ENCODE measurements at regions not wholly inside any gene's neighbourhood (a gene's known extent, or its start where the extent isn't known, plus 50 kb on each side); places are given as distances from the start of the nearest gene placed in this dataset.

GRCh38 chr14:54216827-54217226 lies 180.0 kb upstream of the CDKN3 start:
- no peak for DNase-seq

DNA sequence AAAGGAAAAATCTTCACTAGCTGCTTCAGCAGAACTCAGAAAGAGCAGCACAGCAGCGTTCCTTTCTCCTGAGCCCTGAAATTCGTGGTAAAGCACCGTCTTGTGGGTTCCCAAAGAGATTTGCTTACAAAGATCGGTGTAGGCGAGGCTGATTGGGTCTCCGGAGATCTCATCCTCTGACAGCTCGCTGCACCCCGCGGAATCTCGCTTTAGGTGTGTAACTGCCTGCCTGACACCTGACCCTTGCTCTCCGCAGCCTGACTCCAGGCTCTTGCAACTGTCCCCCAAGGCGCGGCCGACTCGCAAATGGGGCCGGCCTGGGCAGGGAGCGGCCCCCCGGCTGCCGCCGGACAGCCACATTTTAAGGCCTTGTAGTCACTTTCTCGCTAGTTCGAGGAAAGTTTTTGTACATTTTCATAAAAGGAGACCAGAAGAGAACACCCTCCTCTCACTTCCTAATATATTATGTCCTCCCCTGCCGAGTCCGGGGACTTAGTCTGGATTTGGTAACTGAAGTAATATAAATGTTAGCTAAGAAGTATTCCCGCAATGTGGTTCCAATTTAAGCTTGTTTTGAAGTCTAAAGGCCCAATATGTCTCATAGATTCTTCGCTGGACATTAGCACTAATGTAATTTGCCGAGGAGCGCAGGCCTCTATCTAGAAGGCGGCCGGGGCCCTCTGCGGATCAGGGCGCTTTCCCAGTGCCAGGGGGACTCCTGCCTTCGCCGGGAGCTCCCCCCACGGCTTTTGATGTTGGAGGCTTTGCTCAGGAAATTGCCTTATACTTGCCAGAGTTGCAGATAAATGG lies 177.3 kb upstream of the CDKN3 start:
- no peak for DNase-seq

DNA sequence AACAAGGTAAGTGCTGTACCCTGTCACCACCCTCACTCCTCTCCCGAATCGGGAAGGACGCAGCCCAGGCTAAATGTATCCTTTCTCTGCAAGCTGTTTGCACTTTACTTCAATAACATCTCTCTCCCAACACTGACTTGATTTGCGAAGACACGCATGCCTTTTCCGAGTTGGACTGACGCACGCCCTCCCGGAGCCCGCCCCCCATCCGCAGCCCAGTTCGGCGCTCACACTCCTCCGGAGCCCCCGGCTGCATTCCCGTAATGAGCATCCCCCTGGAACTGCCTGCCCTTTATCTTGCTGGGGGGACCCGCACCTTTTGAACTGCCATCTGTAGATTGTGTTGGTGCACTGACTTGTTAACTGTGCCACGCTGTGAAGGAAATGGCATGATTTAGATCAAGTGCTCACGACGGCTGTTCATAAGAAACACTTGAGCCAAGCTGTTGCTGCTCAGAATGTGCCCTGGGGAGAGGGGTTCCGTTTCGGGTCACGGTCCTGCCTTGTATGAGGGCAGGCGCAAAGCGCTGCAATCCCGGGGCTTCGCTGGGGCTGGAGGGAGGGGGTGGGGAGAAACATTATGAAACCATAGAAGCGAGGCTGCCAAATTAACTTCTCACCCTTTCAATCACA lies 176.6 kb upstream of the CDKN3 start:
- DNase-seq: no peak

GRCh38 chr14:54220704-54221431 lies 175.9 kb upstream of the CDKN3 start:
- DNase-seq: no peak

DNA sequence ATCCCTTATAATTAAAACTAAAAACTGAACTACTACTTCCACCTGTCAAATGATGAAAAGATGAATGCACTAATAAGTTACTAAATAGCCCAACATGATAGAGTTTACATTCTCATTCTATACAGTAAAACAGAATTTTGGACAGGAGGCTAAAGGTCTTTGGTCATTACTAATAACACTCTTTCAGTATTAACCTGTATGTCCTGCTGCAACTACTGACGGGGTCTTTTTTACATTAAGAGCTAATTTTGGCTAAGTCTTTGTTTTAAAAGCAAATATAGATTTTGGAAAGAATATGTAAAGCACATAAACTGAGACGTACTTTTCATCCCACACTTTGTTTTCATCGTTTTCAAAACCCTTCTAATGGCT lies 175.4 kb upstream of the CDKN3 start:
- DNase-seq: no peak

GRCh38 chr14:54221971-54222370 lies 174.8 kb upstream of the CDKN3 start:
- no peak for DNase-seq

GRCh38 chr14:54223831-54224402 lies 172.9 kb upstream of the CDKN3 start:
- no peak for DNase-seq

- DNase-seq: no peak
Measured at GRCh38 chr14:54225457-54226060, 171.2 kb upstream of the CDKN3 start.

- DNase-seq: no peak
Measured at GRCh38 chr14:54226103-54226502, 170.7 kb upstream of the CDKN3 start.

GRCh38 chr14:54226558-54226957 lies 170.2 kb upstream of the CDKN3 start:
- no peak for DNase-seq

DNA sequence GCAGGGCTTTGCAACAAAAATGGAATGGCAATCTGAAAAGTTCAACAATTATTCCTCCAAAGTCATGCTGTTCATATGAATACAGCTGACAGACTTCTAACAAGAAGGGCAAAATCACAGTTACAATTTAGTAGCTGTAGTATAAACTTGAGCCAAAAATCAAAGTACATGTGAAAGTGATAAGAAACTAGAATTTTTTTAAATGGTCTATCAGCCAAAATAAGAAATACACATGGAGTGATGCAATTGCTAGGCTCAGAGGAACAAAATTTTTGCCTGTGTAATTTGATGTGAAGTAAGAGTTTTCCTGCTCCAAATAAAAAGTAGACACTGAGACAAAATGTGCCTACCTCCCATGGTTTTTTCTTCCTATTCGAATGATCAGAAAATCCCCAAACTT lies 167.7 kb upstream of the CDKN3 start:
- no peak for DNase-seq

- DNase-seq: no peak
Measured at GRCh38 chr14:54230645-54231044, 166.2 kb upstream of the CDKN3 start.

GRCh38 chr14:54232735-54233134 lies 164.1 kb upstream of the CDKN3 start:
- DNase-seq: no peak

DNA sequence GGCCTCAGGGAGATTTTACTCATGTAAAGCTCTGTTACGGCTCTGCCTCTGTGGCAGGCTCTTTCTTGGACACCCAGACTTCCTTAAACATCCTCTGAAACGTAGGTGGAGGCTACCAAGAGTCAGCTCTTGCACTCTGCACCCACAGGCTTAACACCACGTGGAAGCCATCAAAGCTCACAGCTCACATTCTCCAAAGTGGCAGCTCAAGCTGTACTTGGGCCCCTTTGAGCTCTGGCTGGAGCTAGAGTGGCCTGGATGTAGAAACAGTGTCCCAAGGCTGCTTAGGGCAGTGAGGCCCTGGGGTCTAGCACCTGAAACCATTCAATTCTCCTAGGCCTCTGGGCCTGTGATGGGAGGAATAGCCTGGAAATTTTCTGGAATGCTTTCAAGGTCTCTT lies 155.3 kb upstream of the CDKN3 start:
- no peak for DNase-seq

DNA sequence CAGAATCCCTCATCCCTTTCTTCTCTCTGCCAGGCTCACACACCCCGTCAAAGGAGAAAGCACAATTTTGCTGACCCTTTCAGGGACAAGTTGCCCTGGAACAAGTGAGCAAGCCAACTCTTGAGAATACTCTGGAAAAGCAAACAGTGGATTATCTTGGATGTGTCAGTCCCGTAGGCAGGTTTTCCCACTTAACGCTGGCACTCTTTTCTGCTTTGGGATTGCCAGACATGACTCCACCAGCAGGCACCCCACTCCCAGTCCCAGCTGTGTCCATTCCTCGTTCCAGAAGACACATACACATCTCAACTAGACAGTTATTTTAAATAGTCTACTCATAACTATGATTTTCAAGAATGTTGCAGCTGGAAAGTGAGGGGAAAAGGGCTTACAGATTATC lies 145.5 kb upstream of the CDKN3 start:
- no peak for DNase-seq

GRCh38 chr14:54252072-54252730 lies 144.6 kb upstream of the CDKN3 start:
- no peak for DNase-seq

DNA sequence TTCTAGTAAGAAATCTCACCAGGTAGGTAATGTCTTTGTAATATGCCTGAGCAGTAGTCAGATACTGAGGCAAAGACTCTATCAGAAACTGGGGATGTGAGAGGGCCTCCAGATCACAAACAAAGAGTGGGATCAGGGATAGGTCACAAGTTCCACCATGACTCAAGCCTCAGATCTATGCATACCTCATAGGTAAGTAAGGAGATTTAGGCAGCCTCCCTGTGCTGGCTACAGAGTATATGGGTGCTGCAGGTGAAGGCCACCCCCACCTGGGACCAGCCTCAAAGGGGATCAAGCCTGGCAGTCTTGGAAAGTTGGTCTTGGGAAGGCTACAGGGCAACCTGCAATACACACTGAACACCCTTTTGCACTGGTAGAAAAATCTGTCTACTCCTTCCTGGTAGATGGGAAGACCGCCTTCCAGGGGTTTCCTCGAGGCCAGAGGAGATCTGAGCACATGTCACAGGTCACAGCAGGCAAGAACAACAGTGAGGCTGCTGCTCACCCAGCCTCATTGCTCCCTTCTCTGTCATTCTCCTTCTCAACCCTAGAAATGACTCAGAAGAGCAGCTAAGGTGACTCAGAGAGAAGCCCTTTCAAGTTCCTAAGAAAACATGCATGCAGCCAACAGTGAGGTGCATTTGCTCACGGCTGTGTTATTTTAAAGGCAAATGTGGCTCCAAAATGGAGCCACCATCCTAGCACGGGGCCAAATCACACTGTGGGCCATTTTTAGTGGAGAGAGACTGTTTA lies 143.4 kb upstream of the CDKN3 start:
- no peak for DNase-seq

- no peak for DNase-seq
Measured at GRCh38 chr14:54256156-54256555, 140.7 kb upstream of the CDKN3 start.

- DNase-seq: no peak
Measured at GRCh38 chr14:54257424-54257823, 139.4 kb upstream of the CDKN3 start.

DNA sequence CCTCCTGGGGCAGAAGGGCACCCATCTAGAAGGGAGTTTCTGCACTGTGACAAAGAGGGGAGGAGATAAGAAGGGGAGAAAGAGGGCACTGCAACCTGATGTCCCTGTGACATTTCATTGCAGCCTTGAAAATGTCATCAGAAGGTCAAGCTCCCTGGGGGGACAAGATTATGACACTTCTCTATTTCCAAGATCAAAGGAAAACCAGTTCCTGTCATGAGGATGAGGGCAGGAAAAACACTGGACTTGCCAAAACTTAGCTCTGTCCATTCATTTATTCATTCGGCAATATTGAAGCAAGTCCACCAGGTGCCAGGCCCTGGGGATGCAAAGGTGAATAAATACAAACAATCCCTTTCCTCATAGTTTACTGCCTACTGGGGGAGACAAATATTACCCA lies 138.4 kb upstream of the CDKN3 start:
- no peak for DNase-seq

GRCh38 chr14:54259821-54260220 lies 137.0 kb upstream of the CDKN3 start:
- no peak for DNase-seq

- DNase-seq: no peak
Measured at GRCh38 chr14:54261283-54261682, 135.5 kb upstream of the CDKN3 start.
